SK-N-SH (cell line): ENCODE measurements at regions not wholly inside any gene's neighbourhood (a gene's known extent, or its start where the extent isn't known, plus 50 kb on each side); places are given as distances from the start of the nearest gene placed in this dataset.

ENCODE experiments used
- CTCF ChIA-PET: fragments of 300-600, 350-600 bp; formaldehyde crosslinking; extraction: SDS; loops from one replicate; lab custom pipeline; 2021; lab: Yijun Ruan, JAX
- POLR2A ChIA-PET: fragments of 350-600 bp; sonication (Branson Sonifier 250); formaldehyde crosslinking; extraction: SDS; loops from one replicate; lab custom pipeline; 2020; ENCODE audit warnings: antibody characterized with exemption, inconsistent platforms; lab: Yijun Ruan, JAX
- DNase-seq: peaks from one replicate; pipeline ENCODE4 v3.0.0; 2012
- H2AFZ ChIP-seq: fragments of 200-600 bp; sonication (generic); 2 replicates; pipeline ENCODE4 v1.8.1; 2016; ENCODE audit warnings: antibody characterized with exemption, mild to moderate bottlenecking, low read depth
- H3F3A ChIP-seq: fragments of 200-600 bp; sonication (generic); replicated peaks from 2 replicates; pipeline ENCODE3; 2016; ENCODE audit warnings: antibody characterized with exemption, mild to moderate bottlenecking; ENCODE audit not compliant: insufficient read depth
- H3K27ac ChIP-seq, 2 experiments: fragments of 200-500 bp in 1 of 2; fragments of 200-600 bp in 1 of 2; sonication (Bioruptor generic) in 1 of 2; sonication (generic), shearing (Covaris generic) in 1 of 2; 2 replicates each; pipeline versions ENCODE4 v1.5.1 to v1.6.1; 2014 to 2016; ENCODE audit warnings: low read depth in 2 of 2, inconsistent platforms in 1 of 2, low read length in 1 of 2, mild to moderate bottlenecking in 1 of 2, mixed read lengths in 1 of 2
- H3K27me3 ChIP-seq: fragments of 200-600 bp; sonication (generic), shearing (Covaris generic); 2 replicates; pipeline ENCODE4 v1.6.1; 2016; ENCODE audit warnings: mixed run types; ENCODE audit not compliant: insufficient read depth
- H3K36me3 ChIP-seq, 2 experiments: fragments of 200-500 bp in 1 of 2; fragments of 200-600 bp in 1 of 2; sonication (Bioruptor generic) in 1 of 2; sonication (generic) in 1 of 2; replicated peaks in 1 of 2; 2 replicates each; pipeline versions ENCODE3 to v1.5.1; 2014 to 2016; ENCODE audit warnings: low read length in 1 of 2, mild to moderate bottlenecking in 1 of 2; ENCODE audit not compliant: insufficient read depth in 2 of 2, control insufficient read depth in 1 of 2
- H3K4me1 ChIP-seq, 2 experiments: fragments of 200-500 bp in 1 of 2; fragments of 200-600 bp in 1 of 2; sonication (Bioruptor generic) in 1 of 2; sonication (generic), shearing (Covaris generic) in 1 of 2; 2 replicates each; pipeline versions ENCODE4 v1.5.1 to v1.6.1; 2014 to 2016; ENCODE audit warnings: low read depth in 1 of 2, low read length in 1 of 2, mixed run types in 1 of 2; ENCODE audit not compliant: insufficient read depth in 2 of 2, control insufficient read depth in 1 of 2
- H3K4me2 ChIP-seq: fragments of 200-600 bp; sonication (generic), shearing (Covaris generic); 2 replicates; pipeline ENCODE4 v1.6.1; 2017; ENCODE audit warnings: mixed run types
- H3K4me3 ChIP-seq, 2 experiments: fragments of 200-500 bp in 1 of 2; fragments of 200-600 bp in 1 of 2; sonication (Bioruptor generic) in 1 of 2; sonication (generic), shearing (Covaris generic) in 1 of 2; 2 replicates each; pipeline versions ENCODE4 v1.5.1 to v1.8.1; 2014 to 2016; ENCODE audit warnings: low read depth in 2 of 2, inconsistent platforms in 1 of 2, low read length in 1 of 2, mild to moderate bottlenecking in 1 of 2, mixed read lengths in 1 of 2, moderate library complexity in 1 of 2
- H3K79me2 ChIP-seq: fragments of 200-600 bp; sonication (generic); 2 replicates; pipeline ENCODE4 v1.8.1; 2017; ENCODE audit warnings: mild to moderate bottlenecking; ENCODE audit not compliant: insufficient read depth
- H3K9ac ChIP-seq: fragments of 200-600 bp; sonication (generic); 2 replicates; pipeline ENCODE4 v1.6.1; 2017; ENCODE audit warnings: mixed run types
- H3K9me2 ChIP-seq: fragments of 200-600 bp; sonication (generic); 2 replicates; pipeline ENCODE4 v1.6.1; 2017; ENCODE audit warnings: mixed run types
- H3K9me3 ChIP-seq: fragments of 200-600 bp; sonication (generic); 2 replicates; pipeline ENCODE4 v1.6.1; 2017; ENCODE audit warnings: mixed run types, mild to moderate bottlenecking, moderate library complexity
- H4K20me1 ChIP-seq: fragments of 200-600 bp; sonication (generic); 2 replicates; pipeline ENCODE4 v1.6.1; 2017; ENCODE audit warnings: mild to moderate bottlenecking, mixed run types; ENCODE audit not compliant: insufficient read depth
- ELF1 ChIP-seq: IDR thresholded peaks from 2 replicates; pipeline ENCODE4 v1.4.0; 2012
- EP300 ChIP-seq, 2 experiments: IDR thresholded peaks; 2 replicates each; pipeline versions ENCODE4 v1.4.0 to v1.6.1; 2012; ENCODE audit warnings: borderline replicate concordance in 1 of 2, low read depth in 1 of 2, low read length in 1 of 2
- EZH2phosphoT487 ChIP-seq: fragments of 200-600 bp; sonication (generic); IDR thresholded peaks from 2 replicates; pipeline ENCODE4 v1.6.1; 2017; ENCODE audit warnings: low read depth, mixed run types, mild to moderate bottlenecking, antibody characterized with exemption, moderate library complexity, borderline replicate concordance
- GATA2 ChIP-seq: sonication (generic); formaldehyde crosslinking; IDR thresholded peaks from 2 replicates; pipeline ENCODE4 v1.5.0; 2020; ENCODE audit warnings: mild to moderate bottlenecking, missing genetic modification reagents
- RAD21 ChIP-seq: IDR thresholded peaks from 2 replicates; pipeline ENCODE4 v1.6.1; 2012; ENCODE audit warnings: mild to moderate bottlenecking, low read length
- SMC3 ChIP-seq: IDR thresholded peaks from 2 replicates; pipeline ENCODE4 v1.6.1; 2012; ENCODE audit warnings: low read depth, low read length, improper control_type of control experiment
- TAF1 ChIP-seq: IDR thresholded peaks from 2 replicates; pipeline ENCODE4 v1.6.1; 2012; ENCODE audit warnings: low read depth, mild to moderate bottlenecking, low read length, moderate library complexity, borderline replicate concordance
- WGBS: methylation state at CpG from one replicate; pipeline ENCODE4 v1.1.6; 2017; ENCODE audit warnings: low lambda C conversion rate; 5-methylcytosine and 5-hydroxymethylcytosine counted together
- TF ChIP-seq, protein P1 (sequence below): IDR thresholded peaks from 2 replicates; pipeline ENCODE4; 2012
- TF ChIP-seq, protein P2 (sequence below): IDR thresholded peaks from 2 replicates; pipeline ENCODE4 v1.4.0; 2012; ENCODE audit warnings: low read depth
- TF ChIP-seq, protein P3 (sequence below): fragments of 150-350 bp; IDR thresholded peaks from 2 replicates; pipeline ENCODE4 v1.6.1; 2017; ENCODE audit warnings: antibody characterized with exemption, low read length, low read depth, borderline replicate concordance
- TF ChIP-seq, protein P4 (sequence below): IDR thresholded peaks from 2 replicates; pipeline ENCODE4 v1.4.0; 2012; ENCODE audit warnings: low read depth, borderline replicate concordance
- TF ChIP-seq, protein P5 (sequence below): IDR thresholded peaks from 2 replicates; pipeline ENCODE4 v1.6.1; 2012; ENCODE audit warnings: mild to moderate bottlenecking, low read depth, low read length, moderate library complexity

DNA sequence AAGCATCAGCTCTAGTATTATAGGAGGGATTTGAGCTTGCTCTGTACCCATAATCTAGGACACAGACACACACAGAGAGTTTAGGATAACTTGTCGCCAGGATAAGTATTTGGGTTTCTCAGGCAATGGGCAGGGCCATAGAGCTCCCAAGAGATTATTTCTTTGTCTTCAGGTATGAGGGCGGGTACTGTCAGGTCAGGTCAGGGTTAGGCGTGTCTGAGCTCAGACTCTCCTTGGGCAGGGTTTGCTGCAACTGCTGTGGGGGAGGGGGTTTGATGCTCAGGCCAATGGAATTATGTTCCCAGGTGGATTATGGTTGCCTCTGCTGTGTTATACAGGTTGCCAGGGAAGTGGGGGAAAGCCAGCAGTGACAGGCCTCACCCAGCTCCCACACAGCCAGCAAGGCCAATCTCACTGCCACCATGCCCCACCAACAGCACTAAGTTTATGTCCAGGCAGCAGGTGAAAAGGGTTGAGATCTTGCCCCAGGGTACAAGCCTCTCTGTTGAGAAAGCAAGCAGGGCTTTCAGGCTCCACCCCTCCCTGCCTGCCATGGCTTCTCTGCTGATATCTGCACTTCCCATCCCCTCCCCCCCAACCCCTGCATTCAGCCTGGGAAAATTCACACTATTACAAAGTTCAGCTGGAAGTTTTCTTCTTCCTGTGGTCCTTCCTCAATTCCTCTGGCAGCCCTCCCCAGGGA, 101.3 kb downstream of the RRAGB start (continued):
- TF ChIP-seq, protein P1, sequence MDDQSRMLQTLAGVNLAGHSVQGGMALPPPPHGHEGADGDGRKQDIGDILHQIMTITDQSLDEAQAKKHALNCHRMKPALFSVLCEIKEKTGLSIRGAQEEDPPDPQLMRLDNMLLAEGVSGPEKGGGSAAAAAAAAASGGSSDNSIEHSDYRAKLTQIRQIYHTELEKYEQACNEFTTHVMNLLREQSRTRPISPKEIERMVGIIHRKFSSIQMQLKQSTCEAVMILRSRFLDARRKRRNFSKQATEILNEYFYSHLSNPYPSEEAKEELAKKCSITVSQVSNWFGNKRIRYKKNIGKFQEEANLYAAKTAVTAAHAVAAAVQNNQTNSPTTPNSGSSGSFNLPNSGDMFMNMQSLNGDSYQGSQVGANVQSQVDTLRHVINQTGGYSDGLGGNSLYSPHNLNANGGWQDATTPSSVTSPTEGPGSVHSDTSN, result no peak

DNA sequence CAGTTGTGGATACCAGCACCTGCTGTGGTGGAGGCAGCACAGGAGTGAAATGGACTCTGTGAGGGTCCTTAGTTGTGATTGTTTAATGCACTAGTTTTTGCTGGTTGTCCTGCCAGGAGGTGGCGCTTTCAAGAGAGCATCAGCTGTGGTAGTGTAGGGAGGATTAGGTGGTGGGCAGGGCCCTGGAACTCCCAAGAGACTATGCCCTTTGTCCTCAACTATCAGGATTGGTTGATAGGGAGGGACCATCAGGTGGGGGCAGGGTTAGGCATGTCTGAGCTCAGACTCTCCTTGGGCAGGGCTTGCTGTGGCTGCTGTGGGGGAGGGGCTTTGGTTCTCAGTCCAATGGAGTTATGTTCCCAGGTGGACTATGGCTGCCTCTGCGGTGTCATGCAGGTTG, 121.9 kb downstream of the RRAGB start:
- TF ChIP-seq SMC3 (no peak), ELF1 (no peak), EZH2phosphoT487 (no peak), GATA2 (CRISPR knock-in tag) (no peak), RAD21 (no peak)
- TF ChIP-seq, protein P2, sequence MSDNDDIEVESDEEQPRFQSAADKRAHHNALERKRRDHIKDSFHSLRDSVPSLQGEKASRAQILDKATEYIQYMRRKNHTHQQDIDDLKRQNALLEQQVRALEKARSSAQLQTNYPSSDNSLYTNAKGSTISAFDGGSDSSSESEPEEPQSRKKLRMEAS, result no peak
- TF ChIP-seq, protein P3, sequence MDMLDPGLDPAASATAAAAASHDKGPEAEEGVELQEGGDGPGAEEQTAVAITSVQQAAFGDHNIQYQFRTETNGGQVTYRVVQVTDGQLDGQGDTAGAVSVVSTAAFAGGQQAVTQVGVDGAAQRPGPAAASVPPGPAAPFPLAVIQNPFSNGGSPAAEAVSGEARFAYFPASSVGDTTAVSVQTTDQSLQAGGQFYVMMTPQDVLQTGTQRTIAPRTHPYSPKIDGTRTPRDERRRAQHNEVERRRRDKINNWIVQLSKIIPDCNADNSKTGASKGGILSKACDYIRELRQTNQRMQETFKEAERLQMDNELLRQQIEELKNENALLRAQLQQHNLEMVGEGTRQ, result no peak
- TF ChIP-seq, protein P4, sequence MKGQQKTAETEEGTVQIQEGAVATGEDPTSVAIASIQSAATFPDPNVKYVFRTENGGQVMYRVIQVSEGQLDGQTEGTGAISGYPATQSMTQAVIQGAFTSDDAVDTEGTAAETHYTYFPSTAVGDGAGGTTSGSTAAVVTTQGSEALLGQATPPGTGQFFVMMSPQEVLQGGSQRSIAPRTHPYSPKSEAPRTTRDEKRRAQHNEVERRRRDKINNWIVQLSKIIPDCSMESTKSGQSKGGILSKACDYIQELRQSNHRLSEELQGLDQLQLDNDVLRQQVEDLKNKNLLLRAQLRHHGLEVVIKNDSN, result no peak
- Histone ChIP-seq H2AFZ (no peak overlapping the region), H3K36me3 (no peaks in the 10 kb centered on the region), H3K9me2 (no peaks in the 10 kb centered on the region), H3K27me3 (no peaks in the 10 kb centered on the region), H3K27ac (no peak overlapping the region), H3K79me2 (no peaks in the 10 kb centered on the region), H3F3A (no peaks in the 10 kb centered on the region), H4K20me1 (no peaks in the 10 kb centered on the region), H3K4me2 (no peak overlapping the region), H3K4me3 (no peak overlapping the region), H3K4me1 (no peaks in the 10 kb centered on the region), H3K9me3 (no peaks in the 10 kb centered on the region), H3K9ac (no peak overlapping the region)
- ChIA-PET POLR2A (no interaction called here), CTCF (no interaction called here)
- no CpG with 5 or more reads among the region's 2 CpGs for WGBS
- no peak for DNase-seq

DNA sequence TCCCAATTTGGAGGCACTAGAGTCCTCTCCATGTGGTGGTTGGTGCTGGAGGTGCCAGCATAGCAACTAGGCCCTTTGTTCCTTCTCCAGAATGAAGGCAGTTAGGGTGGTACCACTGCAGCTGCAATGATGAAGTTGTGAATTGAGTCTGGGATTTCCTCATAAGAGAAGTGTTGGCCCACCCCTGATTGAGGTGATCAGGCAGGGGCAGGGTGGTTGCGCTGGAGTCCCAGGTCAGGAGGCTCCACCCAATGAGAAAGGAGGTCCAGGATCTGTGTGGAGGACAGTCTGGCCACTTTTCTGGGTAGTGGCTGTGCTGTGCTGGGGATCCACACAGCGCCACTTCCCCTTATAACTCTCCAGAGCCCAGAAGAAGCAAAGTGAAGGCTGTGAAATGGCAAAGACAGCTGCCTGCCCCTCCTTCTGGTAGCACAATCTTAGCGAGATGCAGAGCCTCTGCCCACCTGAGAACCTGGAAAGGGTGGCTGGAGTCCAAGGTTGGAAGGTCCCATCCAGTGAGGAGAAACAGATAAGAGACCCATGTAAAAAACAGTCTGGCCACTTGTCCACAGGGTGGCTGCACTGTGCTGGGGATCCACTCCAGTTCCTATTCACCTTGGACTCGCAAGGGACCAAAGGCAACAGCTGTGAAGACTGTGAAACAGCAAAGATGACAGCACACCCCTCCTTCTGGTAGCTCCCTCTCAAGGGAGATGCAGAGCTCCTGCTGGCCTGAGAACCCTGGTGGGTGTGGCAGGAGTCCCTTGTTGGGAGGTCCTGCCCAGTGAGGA, 124.6 kb downstream of the RRAGB start:
- H3K36me3 ChIP-seq, result no peaks in the 10 kb centered on the region
- no peak overlapping the region for H2AFZ ChIP-seq
- no peaks in the 10 kb centered on the region for H3K4me1 ChIP-seq
- H3K9me2 ChIP-seq, result no peaks in the 10 kb centered on the region
- no peak overlapping the region for H3K27ac ChIP-seq
- no peak overlapping the region for H3K4me3 ChIP-seq
- H4K20me1 ChIP-seq, result no peaks in the 10 kb centered on the region
- POLR2A ChIA-PET, result no interaction called here
- H3K9ac ChIP-seq, result no peak overlapping the region
- H3K27me3 ChIP-seq, result no peaks in the 10 kb centered on the region
- no peaks in the 10 kb centered on the region for H3K9me3 ChIP-seq
- no peak overlapping the region for H3K4me2 ChIP-seq
- no peak for DNase-seq
- no peaks in the 10 kb centered on the region for H3K79me2 ChIP-seq
- 0% methylated on average over 3 of the region's 4 CpGs for WGBS
- CTCF ChIA-PET, result no interaction called here
- H3F3A ChIP-seq, result no peaks in the 10 kb centered on the region
- TF ChIP-seq, protein P5, sequence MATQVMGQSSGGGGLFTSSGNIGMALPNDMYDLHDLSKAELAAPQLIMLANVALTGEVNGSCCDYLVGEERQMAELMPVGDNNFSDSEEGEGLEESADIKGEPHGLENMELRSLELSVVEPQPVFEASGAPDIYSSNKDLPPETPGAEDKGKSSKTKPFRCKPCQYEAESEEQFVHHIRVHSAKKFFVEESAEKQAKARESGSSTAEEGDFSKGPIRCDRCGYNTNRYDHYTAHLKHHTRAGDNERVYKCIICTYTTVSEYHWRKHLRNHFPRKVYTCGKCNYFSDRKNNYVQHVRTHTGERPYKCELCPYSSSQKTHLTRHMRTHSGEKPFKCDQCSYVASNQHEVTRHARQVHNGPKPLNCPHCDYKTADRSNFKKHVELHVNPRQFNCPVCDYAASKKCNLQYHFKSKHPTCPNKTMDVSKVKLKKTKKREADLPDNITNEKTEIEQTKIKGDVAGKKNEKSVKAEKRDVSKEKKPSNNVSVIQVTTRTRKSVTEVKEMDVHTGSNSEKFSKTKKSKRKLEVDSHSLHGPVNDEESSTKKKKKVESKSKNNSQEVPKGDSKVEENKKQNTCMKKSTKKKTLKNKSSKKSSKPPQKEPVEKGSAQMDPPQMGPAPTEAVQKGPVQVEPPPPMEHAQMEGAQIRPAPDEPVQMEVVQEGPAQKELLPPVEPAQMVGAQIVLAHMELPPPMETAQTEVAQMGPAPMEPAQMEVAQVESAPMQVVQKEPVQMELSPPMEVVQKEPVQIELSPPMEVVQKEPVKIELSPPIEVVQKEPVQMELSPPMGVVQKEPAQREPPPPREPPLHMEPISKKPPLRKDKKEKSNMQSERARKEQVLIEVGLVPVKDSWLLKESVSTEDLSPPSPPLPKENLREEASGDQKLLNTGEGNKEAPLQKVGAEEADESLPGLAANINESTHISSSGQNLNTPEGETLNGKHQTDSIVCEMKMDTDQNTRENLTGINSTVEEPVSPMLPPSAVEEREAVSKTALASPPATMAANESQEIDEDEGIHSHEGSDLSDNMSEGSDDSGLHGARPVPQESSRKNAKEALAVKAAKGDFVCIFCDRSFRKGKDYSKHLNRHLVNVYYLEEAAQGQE, result no peak
- TF ChIP-seq EP300 (IDR thresholded peaks at IDR 0.05; ENCODE audit: borderline replicate concordance in 1 of 2, low read depth in 1 of 2, low read length in 1 of 2), result no peak
- TF ChIP-seq, protein P1, result no peak
- no peak for TF ChIP-seq ELF1
- TF ChIP-seq, protein P4, result no peak
- no peak for TF ChIP-seq TAF1
